K562 (cell line): ENCODE measurements at regions not wholly inside any gene's neighbourhood (a gene's known extent, or its start where the extent isn't known, plus 50 kb on each side); places are given as distances from the start of the nearest gene placed in this dataset.

ENCODE experiments used
- ATAC-seq: fragments of 200-7000 bp; cut with Tn5 transposase; 3 replicates; pipeline ENCODE4 v1.9.1; 2020; ENCODE audit warnings: moderate library complexity
- BruUV-seq: library from RNA; stranded (reverse); fragments of 400-500 nt; replicated peaks from 2 replicates; lab custom pipeline; 2021; lab: Mats Ljungman, UMichigan
- CTCF ChIA-PET: fragments of 300-600 bp; formaldehyde crosslinking; extraction: SDS; loops from one replicate; lab custom pipeline; 2021; ENCODE audit warnings: low intra/inter-chr PET ratio; lab: Yijun Ruan, JAX
- POLR2A ChIA-PET: fragments of 300-600, 350-650 bp; sonication (Branson Sonifier 250); formaldehyde crosslinking; extraction: SDS; loops from one replicate; lab custom pipeline; 2021; ENCODE audit warnings: antibody characterized with exemption, inconsistent platforms; lab: Yijun Ruan, JAX
- DNase-seq, 4 experiments: peaks; one replicate each; pipeline versions ENCODE4 v3.0.0 to v3.0.0-alpha.2; 2011 to 2018; ENCODE audit warnings: low spot score in 3 of 4, mixed read lengths in 3 of 4; ENCODE audit errors: extremely low read depth in 1 of 4
- FAIRE-seq: peaks from 2 replicates; lab custom pipeline; 2011; peaks lifted over from hg19 to GRCh38; lab: Jason Lieb, UNC
- H2AFZ ChIP-seq: 2 replicates; pipeline ENCODE4 v1.6.0; 2011; ENCODE audit warnings: low read depth, low read length, control low read depth, inconsistent platforms
- H3K27ac ChIP-seq: fragments of 200-600 bp; 3 replicates; pipeline ENCODE4 v1.8.0; 2011; ENCODE audit warnings: low read depth, mild to moderate bottlenecking, control low read depth, inconsistent platforms, low read length, moderate library complexity, mixed read lengths; ENCODE audit errors: extremely low read depth
- H3K27me3 ChIP-seq, 2 experiments: fragments of 300-600 bp in 1 of 2; 2 replicates in 1 of 2; 3 replicates in 1 of 2; pipeline versions ENCODE4 v1.6.0 to v1.8.0; 2011; ENCODE audit warnings: inconsistent platforms in 2 of 2, low read length in 2 of 2, mild to moderate bottlenecking in 1 of 2, mixed read lengths in 1 of 2, moderate library complexity in 1 of 2; ENCODE audit not compliant: control insufficient read depth in 2 of 2, insufficient read depth in 2 of 2
- H3K36me3 ChIP-seq: fragments of 300-600 bp; 3 replicates; pipeline ENCODE4 v1.8.0; 2011; ENCODE audit warnings: mild to moderate bottlenecking, low read length, inconsistent platforms; ENCODE audit not compliant: control insufficient read depth, insufficient read depth
- H3K4me1 ChIP-seq, 2 experiments: fragments of 200-600 bp in 1 of 2; replicated peaks in 1 of 2; 2 replicates in 1 of 2; 3 replicates in 1 of 2; pipeline versions ENCODE4 v1.5.1 to v1.8.0; 2011; ENCODE audit warnings: inconsistent platforms in 2 of 2, low read length in 2 of 2, mild to moderate bottlenecking in 1 of 2, mixed read lengths in 1 of 2, moderate library complexity in 1 of 2; ENCODE audit not compliant: control insufficient read depth in 2 of 2, insufficient read depth in 2 of 2
- H3K4me2 ChIP-seq: 2 replicates; pipeline ENCODE4 v1.6.1; 2011; ENCODE audit warnings: low read length, control low read depth, inconsistent platforms, mixed read lengths; ENCODE audit not compliant: insufficient read depth
- H3K4me3 ChIP-seq: fragments of 200-600 bp; sonication (generic), shearing (Covaris generic); 2 replicates; pipeline ENCODE4 v1.5.1; 2016; ENCODE audit warnings: control low read depth, inconsistent platforms
- H3K79me2 ChIP-seq: fragments of 200-600 bp; 3 replicates; pipeline ENCODE4 v1.8.0; 2011; ENCODE audit warnings: low read length, inconsistent platforms; ENCODE audit not compliant: control insufficient read depth, insufficient read depth
- H3K9ac ChIP-seq, 2 experiments: 2 replicates each; pipeline versions ENCODE4 v1.6.0 to v1.6.1; 2011; ENCODE audit warnings: low read depth in 2 of 2, low read length in 2 of 2, control low read depth in 1 of 2, inconsistent platforms in 1 of 2, mild to moderate bottlenecking in 1 of 2, mixed read lengths in 1 of 2; ENCODE audit not compliant: insufficient read depth in 1 of 2
- H3K9me1 ChIP-seq: one replicate; pipeline ENCODE4 v1.6.0; 2011; ENCODE audit warnings: inconsistent platforms, mild to moderate bottlenecking, low read length, moderate library complexity; ENCODE audit not compliant: control insufficient read depth, insufficient read depth
- H3K9me3 ChIP-seq: replicated peaks from 2 replicates; pipeline ENCODE4 v1.5.1; 2011; ENCODE audit warnings: low read depth, low read length, inconsistent platforms; ENCODE audit not compliant: control insufficient read depth, insufficient read depth
- H4K20me1 ChIP-seq: replicated peaks from 2 replicates; pipeline ENCODE4 v1.6.1; 2011; ENCODE audit warnings: low read length, inconsistent platforms, mixed read lengths; ENCODE audit not compliant: control insufficient read depth, insufficient read depth
- ETV5 ChIP-seq: sonication (generic); formaldehyde crosslinking; IDR thresholded peaks from 2 replicates; pipeline ENCODE4 v1.4.0; 2020; ENCODE audit warnings: low read depth, mild to moderate bottlenecking, missing genetic modification reagents
- FIP1L1 ChIP-seq: fragments of 200-400 bp; formaldehyde crosslinking; IDR thresholded peaks from 2 replicates; pipeline ENCODE4 v1.6.1; 2018; ENCODE audit warnings: mild to moderate bottlenecking, low read depth, low read length; ENCODE audit not compliant: poor library complexity, severe bottlenecking
- FOXJ2 ChIP-seq: fragments of 200-800 bp; sonication (Bioruptor generic); IDR thresholded peaks from 2 replicates; pipeline ENCODE4 v1.6.1; 2016; ENCODE audit warnings: missing genetic modification characterization, missing compliant biosample characterization
- KDM4B ChIP-seq, 2 experiments: fragments of 450-650 bp in 1 of 2; sonication (generic) in 1 of 2; IDR thresholded peaks; 2 replicates each; pipeline ENCODE4 v1.6.1; 2016 to 2017; ENCODE audit warnings: borderline replicate concordance in 2 of 2, antibody characterized with exemption in 1 of 2, low read depth in 1 of 2, mild to moderate bottlenecking in 1 of 2
- KLF13 ChIP-seq: fragments of 450-650 bp; IDR thresholded peaks from 2 replicates; pipeline ENCODE4 v1.6.1; 2016; ENCODE audit warnings: missing genetic modification characterization, low read depth, mild to moderate bottlenecking, missing compliant biosample characterization, moderate library complexity, borderline replicate concordance
- MYNN ChIP-seq, 2 experiments: sonication (generic); formaldehyde crosslinking in 1 of 2; IDR thresholded peaks; 2 replicates each; pipeline versions ENCODE4 v1.5.0 to v1.6.1; 2016 to 2020; ENCODE audit warnings: antibody characterized with exemption in 1 of 2, missing genetic modification reagents in 1 of 2
- NONO ChIP-seq, 2 experiments: fragments of 200-400 bp in 1 of 2; fragments of 450-650 bp in 1 of 2; formaldehyde crosslinking in 1 of 2; IDR thresholded peaks; 2 replicates each; pipeline ENCODE4 v1.6.1; 2017; ENCODE audit warnings: low read depth in 2 of 2, mild to moderate bottlenecking in 2 of 2, moderate library complexity in 2 of 2, low read length in 1 of 2
- RCOR1 ChIP-seq, 2 experiments: IDR thresholded peaks; 2 replicates each; pipeline ENCODE4 v1.6.1; 2012; ENCODE audit warnings: low read depth in 2 of 2, low read length in 2 of 2, borderline replicate concordance in 1 of 2, improper control_type of control experiment in 1 of 2
- RFX5 ChIP-seq: IDR thresholded peaks from 2 replicates; pipeline ENCODE4 v1.6.1; 2011; ENCODE audit warnings: low read depth, mild to moderate bottlenecking, improper control_type of control experiment, low read length
- SMAD4 ChIP-seq: fragments of 250-450 bp; sonication (Bioruptor Pico); conservative IDR thresholded peaks from 2 replicates; pipeline ENCODE4 v1.8.0; 2021; ENCODE audit warnings: inconsistent platforms, mild to moderate bottlenecking, moderate library complexity
- ZEB2 ChIP-seq: fragments of 450-650 bp; IDR thresholded peaks from 2 replicates; pipeline ENCODE4 v1.6.1; 2016
- WGBS: fragments of 100-300 bp; shearing (Covaris generic); methylation state at CpG from one replicate; pipeline ENCODE4 v1.1.6; 2016; ENCODE audit warnings: low coverage, mixed read lengths; ENCODE audit not compliant: insufficient coverage; ENCODE audit errors: missing lambda C conversion rate; 5-methylcytosine and 5-hydroxymethylcytosine counted together
- in situ Hi-C: fragments of 300-500 bp; cut with MboI; formaldehyde crosslinking; loops from 4 replicates; pipeline ENCODE4 v1.15.0; 2018; ENCODE audit warnings: inconsistent platforms, mixed read lengths
- intact Hi-C: fragments of 100-400 bp; cut with micrococcal nuclease; formaldehyde crosslinking; loops from 2 replicates; pipeline ENCODE4 v1.14.2; 2022
- TF ChIP-seq, protein P1 (sequence below): fragments of 450-650 bp; IDR thresholded peaks from 2 replicates; pipeline ENCODE4 v1.7.1; 2018; ENCODE audit warnings: mild to moderate bottlenecking, low read depth; ENCODE audit not compliant: partially characterized antibody
- TF ChIP-seq, protein P2 (sequence below): fragments of 250-450 bp; sonication (Bioruptor Pico); IDR thresholded peaks from 2 replicates; pipeline ENCODE4 v1.4.0; 2020

- Histone ChIP-seq H3K4me2 (no peak overlapping the region), H3K4me3 (no peak overlapping the region), H3K27ac (no peak overlapping the region), H2AFZ (no peak overlapping the region), H3K9ac (no peak overlapping the region), H3K9me1 (no peaks in the 10 kb centered on the region), H3K9me3 (no peaks in the 10 kb centered on the region), H3K4me1 (no peaks in the 10 kb centered on the region), H3K36me3 (no peaks in the 10 kb centered on the region), H4K20me1 (no peaks in the 10 kb centered on the region), H3K79me2 (no peaks in the 10 kb centered on the region), H3K27me3 (no peaks in the 10 kb centered on the region)
- ChIA-PET POLR2A (interaction anchor here (0.5 to 0.7 kb wide), 2 partner anchors 33 to 871 kb away, joined by 3 read pairs; no protein-coding TSS in a partner anchor), CTCF (no interaction called here)
- FAIRE-seq (no peak), ATAC-seq (no peak), DNase-seq (no peak)
- BruUV-seq: no TSS peak
- TF ChIP-seq, protein P1, sequence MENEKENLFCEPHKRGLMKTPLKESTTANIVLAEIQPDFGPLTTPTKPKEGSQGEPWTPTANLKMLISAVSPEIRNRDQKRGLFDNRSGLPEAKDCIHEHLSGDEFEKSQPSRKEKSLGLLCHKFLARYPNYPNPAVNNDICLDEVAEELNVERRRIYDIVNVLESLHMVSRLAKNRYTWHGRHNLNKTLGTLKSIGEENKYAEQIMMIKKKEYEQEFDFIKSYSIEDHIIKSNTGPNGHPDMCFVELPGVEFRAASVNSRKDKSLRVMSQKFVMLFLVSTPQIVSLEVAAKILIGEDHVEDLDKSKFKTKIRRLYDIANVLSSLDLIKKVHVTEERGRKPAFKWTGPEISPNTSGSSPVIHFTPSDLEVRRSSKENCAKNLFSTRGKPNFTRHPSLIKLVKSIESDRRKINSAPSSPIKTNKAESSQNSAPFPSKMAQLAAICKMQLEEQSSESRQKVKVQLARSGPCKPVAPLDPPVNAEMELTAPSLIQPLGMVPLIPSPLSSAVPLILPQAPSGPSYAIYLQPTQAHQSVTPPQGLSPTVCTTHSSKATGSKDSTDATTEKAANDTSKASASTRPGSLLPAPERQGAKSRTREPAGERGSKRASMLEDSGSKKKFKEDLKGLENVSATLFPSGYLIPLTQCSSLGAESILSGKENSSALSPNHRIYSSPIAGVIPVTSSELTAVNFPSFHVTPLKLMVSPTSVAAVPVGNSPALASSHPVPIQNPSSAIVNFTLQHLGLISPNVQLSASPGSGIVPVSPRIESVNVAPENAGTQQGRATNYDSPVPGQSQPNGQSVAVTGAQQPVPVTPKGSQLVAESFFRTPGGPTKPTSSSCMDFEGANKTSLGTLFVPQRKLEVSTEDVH: no peak
- TF ChIP-seq NONO (IDR thresholded peaks at IDR 0.05; ENCODE audit: low read depth in 2 of 2, low read length in 1 of 2) (no peak), RCOR1 (IDR thresholded peaks at IDR 0.05; ENCODE audit: borderline replicate concordance in 1 of 2, low read depth in 2 of 2, low read length in 2 of 2) (no peak), SMAD4 (CRISPR knock-in tag) (no peak), FIP1L1 (no peak), ZEB2 (no peak), ETV5 (CRISPR knock-in tag) (no peak), RFX5 (no peak), KDM4B (IDR thresholded peaks at IDR 0.05; ENCODE audit: borderline replicate concordance in 2 of 2, low read depth in 1 of 2) (no peak), KLF13 (tag) (no peak), FOXJ2 (tag) (no peak), MYNN (IDR thresholded peaks at IDR 0.05) (no peak), MYNN (CRISPR knock-in tag; IDR thresholded peaks at IDR 0.05) (no peak)
- TF ChIP-seq, protein P2, sequence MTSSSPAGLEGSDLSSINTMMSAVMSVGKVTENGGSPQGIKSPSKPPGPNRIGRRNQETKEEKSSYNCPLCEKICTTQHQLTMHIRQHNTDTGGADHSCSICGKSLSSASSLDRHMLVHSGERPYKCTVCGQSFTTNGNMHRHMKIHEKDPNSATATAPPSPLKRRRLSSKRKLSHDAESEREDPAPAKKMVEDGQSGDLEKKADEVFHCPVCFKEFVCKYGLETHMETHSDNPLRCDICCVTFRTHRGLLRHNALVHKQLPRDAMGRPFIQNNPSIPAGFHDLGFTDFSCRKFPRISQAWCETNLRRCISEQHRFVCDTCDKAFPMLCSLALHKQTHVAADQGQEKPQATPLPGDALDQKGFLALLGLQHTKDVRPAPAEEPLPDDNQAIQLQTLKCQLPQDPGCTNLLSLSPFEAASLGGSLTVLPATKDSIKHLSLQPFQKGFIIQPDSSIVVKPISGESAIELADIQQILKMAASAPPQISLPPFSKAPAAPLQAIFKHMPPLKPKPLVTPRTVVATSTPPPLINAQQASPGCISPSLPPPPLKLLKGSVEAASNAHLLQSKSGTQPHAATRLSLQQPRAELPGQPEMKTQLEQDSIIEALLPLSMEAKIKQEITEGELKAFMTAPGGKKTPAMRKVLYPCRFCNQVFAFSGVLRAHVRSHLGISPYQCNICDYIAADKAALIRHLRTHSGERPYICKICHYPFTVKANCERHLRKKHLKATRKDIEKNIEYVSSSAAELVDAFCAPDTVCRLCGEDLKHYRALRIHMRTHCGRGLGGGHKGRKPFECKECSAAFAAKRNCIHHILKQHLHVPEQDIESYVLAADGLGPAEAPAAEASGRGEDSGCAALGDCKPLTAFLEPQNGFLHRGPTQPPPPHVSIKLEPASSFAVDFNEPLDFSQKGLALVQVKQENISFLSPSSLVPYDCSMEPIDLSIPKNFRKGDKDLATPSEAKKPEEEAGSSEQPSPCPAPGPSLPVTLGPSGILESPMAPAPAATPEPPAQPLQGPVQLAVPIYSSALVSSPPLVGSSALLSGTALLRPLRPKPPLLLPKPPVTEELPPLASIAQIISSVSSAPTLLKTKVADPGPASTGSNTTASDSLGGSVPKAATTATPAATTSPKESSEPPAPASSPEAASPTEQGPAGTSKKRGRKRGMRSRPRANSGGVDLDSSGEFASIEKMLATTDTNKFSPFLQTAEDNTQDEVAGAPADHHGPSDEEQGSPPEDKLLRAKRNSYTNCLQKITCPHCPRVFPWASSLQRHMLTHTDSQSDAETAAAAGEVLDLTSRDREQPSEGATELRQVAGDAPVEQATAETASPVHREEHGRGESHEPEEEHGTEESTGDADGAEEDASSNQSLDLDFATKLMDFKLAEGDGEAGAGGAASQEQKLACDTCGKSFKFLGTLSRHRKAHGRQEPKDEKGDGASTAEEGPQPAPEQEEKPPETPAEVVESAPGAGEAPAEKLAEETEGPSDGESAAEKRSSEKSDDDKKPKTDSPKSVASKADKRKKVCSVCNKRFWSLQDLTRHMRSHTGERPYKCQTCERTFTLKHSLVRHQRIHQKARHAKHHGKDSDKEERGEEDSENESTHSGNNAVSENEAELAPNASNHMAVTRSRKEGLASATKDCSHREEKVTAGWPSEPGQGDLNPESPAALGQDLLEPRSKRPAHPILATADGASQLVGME (CRISPR knock-in tag): no peak
- 0% methylated on average over 3 of the region's 4 CpGs for WGBS
- in situ Hi-C loops: no loop called here
- intact Hi-C loops: no loop called here
Measured at GRCh38 chr14:21833836-21834235, 160.2 kb upstream of the OR4E1 start.
